Activated T-helper 17 cell treated with anti-CD3 and anti-CD28 coated beads, Interleukin-2, amount 50 U/mL, for 72 hours (primary cell): ENCODE measurements at regions not wholly inside any gene's neighbourhood (a gene's known extent, or its start where the extent isn't known, plus 50 kb on each side); places are given as distances from the start of the nearest gene placed in this dataset.
A peak's percentile ranks its signal among the peaks of the same experiment; 100 is the strongest.
"Not testable (repeated sequence)": the region's sequence is repeated elsewhere in the genome, so short reads cannot be mapped to it uniquely, and the experiment has no call there.

Source experiments
- ATAC-seq: fragments of 150-1000 bp; cut with Tn5 transposase; replicated peaks from 2 replicates; pipeline ENCODE4 v1.10.0; 2021; ENCODE audit warnings: mild to moderate bottlenecking, moderate library complexity
- H3K27ac Mint-ChIP-seq: one replicate; pipeline ENCODE4 v1.8.0; 2022; ENCODE audit warnings: mixed read lengths
- H3K27me3 Mint-ChIP-seq: one replicate; pipeline ENCODE4 v1.8.0; 2022; ENCODE audit warnings: mixed read lengths
- H3K36me3 Mint-ChIP-seq: one replicate; pipeline ENCODE4 v1.8.0; 2022; ENCODE audit warnings: low read depth, mild to moderate bottlenecking, mixed read lengths
- H3K4me1 Mint-ChIP-seq: one replicate; pipeline ENCODE4 v1.8.0; 2022; ENCODE audit warnings: mixed read lengths
- H3K4me3 Mint-ChIP-seq: one replicate; pipeline ENCODE4 v1.8.0; 2022; ENCODE audit warnings: mild to moderate bottlenecking, mixed read lengths
- H3K9me3 Mint-ChIP-seq: one replicate; pipeline ENCODE4 v1.8.0; 2022; ENCODE audit warnings: mixed read lengths

DNA sequence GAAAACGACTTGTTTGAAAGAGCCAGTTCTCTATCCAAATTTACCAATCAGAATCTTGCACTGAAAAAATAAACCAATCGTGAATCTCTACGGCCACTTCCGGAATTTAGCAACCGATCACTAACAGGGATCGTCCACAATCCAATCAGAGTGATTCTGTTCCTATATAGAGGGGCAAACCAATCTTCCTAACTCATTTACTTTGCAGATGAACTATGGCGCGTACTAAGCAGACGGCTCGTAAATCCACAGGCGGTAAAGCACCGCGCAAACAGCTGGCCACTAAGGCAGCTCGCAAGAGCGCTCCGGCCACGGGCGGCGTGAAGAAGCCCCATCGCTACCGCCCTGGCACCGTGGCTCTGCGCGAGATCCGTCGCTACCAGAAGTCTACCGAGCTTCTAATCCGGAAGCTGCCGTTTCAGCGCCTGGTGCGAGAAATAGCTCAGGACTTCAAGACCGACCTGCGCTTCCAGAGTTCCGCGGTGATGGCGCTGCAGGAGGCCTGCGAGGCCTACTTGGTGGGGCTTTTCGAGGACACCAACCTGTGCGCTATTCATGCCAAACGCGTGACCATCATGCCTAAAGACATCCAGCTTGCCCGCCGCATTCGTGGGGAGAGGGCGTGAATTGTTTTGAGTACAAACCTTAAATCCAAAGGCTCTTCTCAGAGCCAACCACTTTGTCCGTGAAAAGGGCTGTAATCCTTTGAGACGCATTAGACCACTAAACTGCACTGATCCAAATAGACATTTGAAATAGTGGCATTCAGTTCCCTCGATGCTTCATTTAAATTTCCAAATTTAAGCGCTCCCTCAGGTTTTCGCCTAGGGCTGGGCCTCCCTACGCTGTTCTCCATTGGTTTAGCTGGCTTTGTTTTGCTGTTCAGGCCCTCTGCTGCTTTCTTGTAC lies 138.0 kb downstream of the HFE start:
- H3K27ac Mint-ChIP-seq: no peak overlapping the region
- ATAC-seq: no peak
- peaks cover 10% of the 10 kb centered on the region for H3K4me1 Mint-ChIP-seq
- H3K9me3 Mint-ChIP-seq: no peaks in the 10 kb centered on the region
- no peak overlapping the region for H3K4me3 Mint-ChIP-seq
- no peaks in the 10 kb centered on the region for H3K36me3 Mint-ChIP-seq
- no peaks in the 10 kb centered on the region for H3K27me3 Mint-ChIP-seq

DNA sequence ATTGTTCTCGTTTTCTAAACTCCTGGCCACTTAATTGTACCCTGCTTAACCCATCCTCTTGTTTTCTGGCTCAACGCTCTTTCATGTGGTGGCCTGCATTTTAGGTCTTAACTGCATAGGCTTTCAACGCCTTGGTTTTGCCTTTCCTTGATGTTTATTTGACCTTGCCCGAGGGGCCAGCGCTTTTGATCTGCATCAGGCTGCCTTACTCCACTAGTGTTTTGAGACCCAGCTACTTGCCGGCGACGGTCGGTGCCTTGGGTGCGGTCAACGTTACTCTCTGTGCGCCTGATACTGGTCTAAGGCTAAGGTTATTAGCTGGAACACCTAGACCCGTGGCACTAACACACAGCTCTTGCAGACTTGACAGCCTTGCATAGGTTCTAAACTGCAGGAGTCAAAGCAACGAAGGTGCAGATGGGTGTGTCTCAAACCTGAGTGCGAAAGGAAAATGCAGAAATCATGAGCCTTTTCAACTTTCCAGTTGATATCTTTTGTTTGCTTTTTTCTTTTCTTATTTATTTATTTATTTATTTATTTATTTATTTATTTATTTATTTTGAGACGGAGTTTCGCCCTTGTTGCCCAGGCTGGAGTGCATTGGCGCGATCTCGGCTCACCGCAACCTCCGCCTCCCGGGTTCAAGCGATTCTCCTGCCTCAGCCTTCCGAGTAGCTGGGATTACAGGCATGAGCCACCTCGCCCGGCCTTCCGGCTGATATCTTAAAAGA lies 138.8 kb downstream of the HFE start:
- Mint-ChIP-seq H3K4me1 (peaks cover 13% of the 10 kb centered on the region), H3K27ac (no peak overlapping the region), H3K36me3 (no peaks in the 10 kb centered on the region), H3K4me3 (no peak overlapping the region), H3K9me3 (no peaks in the 10 kb centered on the region), H3K27me3 (no peaks in the 10 kb centered on the region)
- no peak for ATAC-seq

DNA sequence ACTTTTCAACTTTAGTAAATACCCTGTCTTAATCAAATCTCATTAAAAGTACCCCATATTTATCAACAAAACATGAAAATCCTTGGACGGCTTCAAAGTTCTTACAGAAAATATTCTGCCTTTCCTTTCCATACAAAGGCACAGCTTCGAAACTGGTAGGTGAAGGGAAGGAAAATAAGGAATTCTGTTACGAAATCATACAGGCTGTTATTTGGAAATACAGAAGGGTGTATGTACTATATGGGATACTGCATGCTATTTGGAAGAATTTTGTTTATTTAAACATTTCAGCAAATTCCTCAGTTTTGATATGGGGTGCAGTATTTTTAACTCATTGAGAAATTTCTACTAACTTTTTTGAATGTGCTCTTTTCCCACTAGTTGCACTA lies 138.4 kb upstream of the BTN3A2 start:
- H3K36me3 Mint-ChIP-seq: no peaks in the 10 kb centered on the region
- H3K27me3 Mint-ChIP-seq: no peaks in the 10 kb centered on the region
- H3K27ac Mint-ChIP-seq: no peak overlapping the region
- no peak overlapping the region for H3K4me3 Mint-ChIP-seq
- H3K9me3 Mint-ChIP-seq: no peaks in the 10 kb centered on the region
- no peak for ATAC-seq
- H3K4me1 Mint-ChIP-seq: peaks cover 17% of the 10 kb centered on the region

DNA sequence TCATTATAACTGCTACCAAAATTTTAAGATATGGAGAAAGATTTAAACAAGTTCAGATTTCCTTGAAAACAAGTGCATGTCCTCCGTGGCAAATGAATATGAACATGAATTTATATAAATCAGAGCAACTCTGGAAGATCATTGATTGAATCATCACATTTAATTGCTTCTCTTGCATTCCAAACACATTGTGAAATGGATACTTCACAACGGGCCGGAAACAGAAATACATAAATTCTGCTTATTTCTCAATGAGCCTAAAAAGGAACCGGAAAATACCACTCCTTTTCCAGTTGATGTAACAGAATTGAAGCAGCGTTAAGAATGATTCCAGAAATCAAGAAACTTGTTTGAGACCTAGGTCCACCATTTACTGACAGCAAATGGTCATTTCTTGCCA lies 134.6 kb upstream of the BTN3A2 start:
- H3K4me1 Mint-ChIP-seq: peaks cover 19% of the 10 kb centered on the region

DNA sequence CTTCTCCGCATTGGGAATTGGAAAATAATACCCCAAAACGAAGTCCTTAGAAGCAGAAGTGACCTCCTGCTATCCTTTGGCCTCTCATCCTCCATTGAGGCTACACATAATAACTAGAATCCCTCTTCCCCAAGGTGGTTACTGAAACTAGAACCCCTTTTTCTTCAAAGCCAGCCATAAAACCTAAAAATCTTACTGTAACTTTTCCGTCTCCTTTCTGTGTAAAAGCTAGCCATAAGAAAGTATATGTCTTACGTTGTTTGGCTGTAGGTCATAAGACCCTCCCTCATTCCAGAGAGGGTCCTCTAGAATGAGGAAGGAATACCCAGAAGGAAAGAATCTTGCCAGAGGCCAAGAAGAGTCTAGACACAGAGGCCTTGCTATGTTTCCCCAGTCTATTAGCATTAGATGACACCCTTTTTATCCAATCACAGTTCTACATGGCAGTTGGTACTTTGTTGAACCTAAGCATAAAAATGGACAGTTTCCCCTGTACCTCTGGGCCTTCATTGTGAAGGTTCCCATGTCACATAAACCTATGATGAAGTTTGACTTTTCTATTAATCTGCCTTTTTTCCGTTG lies 133.9 kb upstream of the BTN3A2 start:
- Mint-ChIP-seq H3K27ac (no peak overlapping the region), H3K4me3 (no peak overlapping the region), H3K36me3 (peaks cover 21% of the 10 kb centered on the region), H3K27me3 (no peaks in the 10 kb centered on the region), H3K4me1 (peaks cover 24% of the 10 kb centered on the region), H3K9me3 (no peaks in the 10 kb centered on the region)
- no peak for ATAC-seq

More for the DNA sequence above, 134.6 kb upstream of the BTN3A2 start:
- no peak for ATAC-seq
- no peaks in the 10 kb centered on the region for H3K27me3 Mint-ChIP-seq
- H3K9me3 Mint-ChIP-seq: no peaks in the 10 kb centered on the region
- no peak overlapping the region for H3K4me3 Mint-ChIP-seq
- H3K27ac Mint-ChIP-seq: no peak overlapping the region
- H3K36me3 Mint-ChIP-seq: peaks cover 21% of the 10 kb centered on the region

DNA sequence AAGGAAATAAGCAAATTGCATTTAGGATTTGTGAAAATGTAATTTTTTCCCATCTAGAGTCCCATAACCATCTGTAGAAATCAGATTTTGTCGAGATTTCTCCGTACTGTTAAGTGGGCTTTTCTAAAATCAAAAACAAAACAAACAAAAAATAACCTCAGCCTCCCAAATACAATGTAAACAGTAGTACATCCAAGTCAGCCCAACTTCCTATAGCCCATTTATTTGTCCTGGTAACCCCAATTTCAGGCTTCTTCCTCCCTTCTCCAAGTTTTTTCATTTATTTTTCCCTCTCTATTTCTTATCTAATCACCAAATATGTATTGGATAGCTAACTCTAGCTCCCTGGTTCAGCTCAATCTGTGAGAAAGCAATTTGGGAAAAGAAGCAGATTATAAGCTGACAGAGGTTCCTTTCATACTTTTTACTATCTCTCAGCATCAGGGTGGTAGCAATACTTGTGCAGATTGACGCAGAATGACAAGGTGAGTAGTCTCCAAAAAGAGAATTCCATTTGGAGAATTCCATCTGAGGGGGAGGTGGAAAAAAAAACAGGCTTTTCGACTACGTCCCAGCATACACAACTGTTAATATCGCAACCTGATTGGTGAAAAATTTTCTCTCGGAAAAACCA lies 132.6 kb upstream of the BTN3A2 start:
- no peak for ATAC-seq
- peaks cover 19% of the 10 kb centered on the region for H3K4me1 Mint-ChIP-seq
- peaks cover 21% of the 10 kb centered on the region for H3K36me3 Mint-ChIP-seq
- H3K4me3 Mint-ChIP-seq: peak overlapping the region; percentile 88
- no peaks in the 10 kb centered on the region for H3K9me3 Mint-ChIP-seq
- no peaks in the 10 kb centered on the region for H3K27me3 Mint-ChIP-seq
- H3K27ac Mint-ChIP-seq: peak overlapping the region; percentile 93

DNA sequence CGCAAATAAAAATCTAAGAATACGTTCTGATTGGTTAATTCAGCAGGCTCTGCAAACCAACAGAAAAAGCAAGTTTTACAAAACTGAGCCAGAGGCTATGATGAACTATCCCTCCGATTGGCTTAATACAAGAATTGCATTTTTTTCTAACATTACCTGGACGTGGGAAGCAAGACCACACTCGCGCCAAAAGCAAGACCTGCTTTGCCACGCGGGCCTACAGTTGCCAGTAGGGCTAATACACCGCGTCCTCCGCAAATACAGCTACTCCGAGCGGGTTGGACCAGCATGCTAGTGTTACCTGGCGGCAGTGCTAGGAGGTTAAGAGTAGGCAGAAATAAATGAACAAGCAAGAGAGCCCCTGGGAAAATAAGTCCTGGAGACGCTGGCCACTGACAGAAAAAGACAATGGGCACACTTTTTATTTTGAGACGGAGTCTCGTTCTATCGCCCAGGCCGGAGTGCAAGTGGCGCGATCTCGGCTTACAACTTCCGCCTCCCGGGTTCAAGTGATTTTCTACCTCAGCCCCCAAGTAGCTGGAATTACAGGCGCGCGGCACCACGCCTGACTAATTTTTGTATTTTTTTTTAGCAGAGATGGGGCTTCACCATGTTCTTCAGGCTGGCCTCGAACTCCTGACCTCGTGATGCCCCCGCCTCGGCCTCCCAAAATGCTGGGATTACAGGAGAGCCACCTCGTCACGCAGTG lies 131.9 kb upstream of the BTN3A2 start:
- H3K4me3 Mint-ChIP-seq: peak overlapping the region; percentile 88
- peaks cover 19% of the 10 kb centered on the region for H3K4me1 Mint-ChIP-seq
- peak overlapping the region; percentile 93 for H3K27ac Mint-ChIP-seq
- peak; percentile 31 for ATAC-seq
- H3K27me3 Mint-ChIP-seq: no peaks in the 10 kb centered on the region
- H3K36me3 Mint-ChIP-seq: peaks cover 21% of the 10 kb centered on the region
- no peaks in the 10 kb centered on the region for H3K9me3 Mint-ChIP-seq

DNA sequence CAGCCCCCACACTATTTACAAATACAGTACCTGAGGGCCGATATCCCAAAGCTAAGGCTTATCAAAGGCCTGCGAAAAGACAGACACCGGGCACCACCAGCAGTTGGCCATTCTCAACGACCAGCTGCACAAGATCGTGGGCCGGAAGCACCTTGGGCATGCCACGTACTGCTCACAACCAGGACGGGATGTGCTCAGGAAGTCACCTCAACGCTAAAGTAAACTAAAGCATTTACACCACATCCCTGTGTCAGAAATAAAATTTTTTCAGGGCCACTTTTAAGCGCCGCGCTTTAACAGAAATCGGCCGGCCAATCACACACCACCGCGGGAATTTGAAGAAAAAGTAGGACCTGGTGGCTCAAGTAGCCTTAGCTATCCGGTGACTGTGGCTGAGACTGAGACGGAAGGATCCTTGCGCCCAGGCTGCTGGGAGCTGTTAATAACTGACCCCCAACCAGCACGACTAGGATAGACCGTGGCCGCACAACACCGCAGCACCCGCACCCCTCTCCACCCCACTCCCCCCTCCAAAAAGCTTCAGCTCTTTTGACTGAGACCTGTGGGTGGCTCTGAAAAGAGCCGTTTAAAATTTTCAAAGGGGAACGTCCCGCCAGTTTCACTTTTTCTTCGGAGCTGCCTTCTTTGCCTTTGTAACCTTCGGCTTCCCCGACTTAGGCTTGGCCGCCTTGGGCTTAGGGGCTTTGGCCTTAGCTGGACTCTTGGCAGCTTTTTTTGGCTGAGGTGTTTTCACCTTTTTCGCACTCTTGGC lies 131.2 kb upstream of the BTN3A2 start:
- ATAC-seq: peak; percentile 70
- Mint-ChIP-seq H3K4me3 (peak overlapping the region; percentile 88), H3K36me3 (peaks cover 21% of the 10 kb centered on the region), H3K27ac (peak overlapping the region; percentile 93), H3K27me3 (no peaks in the 10 kb centered on the region), H3K4me1 (peaks cover 19% of the 10 kb centered on the region), H3K9me3 (no peaks in the 10 kb centered on the region)

DNA sequence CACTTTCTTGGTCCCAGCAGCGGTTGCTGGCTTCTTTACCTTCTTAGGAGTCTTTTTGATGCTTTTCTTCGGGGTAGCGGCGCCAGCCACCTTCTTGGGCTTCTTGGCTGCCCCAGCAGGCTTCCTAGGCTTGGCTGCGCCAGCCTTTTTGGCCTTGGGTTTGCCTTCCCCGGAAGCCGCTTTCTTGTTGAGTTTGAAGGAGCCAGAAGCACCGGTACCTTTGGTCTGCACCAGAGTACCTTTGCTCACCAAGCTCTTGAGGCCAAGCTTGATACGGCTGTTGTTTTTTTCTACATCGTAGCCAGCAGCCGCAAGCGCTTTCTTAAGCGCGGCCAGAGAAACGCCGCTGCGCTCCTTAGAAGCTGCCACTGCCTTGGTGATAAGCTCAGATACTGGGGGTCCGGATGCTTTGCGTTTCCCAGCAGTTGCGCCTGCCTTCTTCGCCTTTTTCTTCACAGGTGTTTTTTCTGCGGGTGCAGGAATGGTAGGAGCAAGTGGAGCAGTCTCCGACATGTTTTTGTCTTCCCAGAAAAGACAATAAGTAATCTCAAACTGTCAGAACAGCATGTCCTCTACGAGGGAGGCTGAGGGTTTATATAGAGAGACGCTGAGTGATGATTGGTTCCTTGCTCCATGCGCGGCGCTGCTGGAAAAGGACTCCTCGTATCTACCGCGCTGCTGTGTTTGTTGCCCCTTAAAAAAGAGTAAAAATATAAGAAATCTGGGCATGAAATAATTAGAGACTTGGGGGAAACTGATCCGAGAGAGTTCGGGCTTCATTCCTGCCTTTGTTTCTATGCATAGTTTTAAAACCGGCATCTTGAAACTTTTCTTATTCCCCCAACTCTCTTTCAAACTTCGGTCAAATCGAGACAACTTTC lies 130.3 kb upstream of the BTN3A2 start:
- Mint-ChIP-seq H3K9me3 (no peaks in the 10 kb centered on the region), H3K36me3 (peaks cover 21% of the 10 kb centered on the region), H3K27me3 (no peaks in the 10 kb centered on the region), H3K4me3 (peak overlapping the region; percentile 88), H3K27ac (peak overlapping the region; percentile 93), H3K4me1 (peaks cover 19% of the 10 kb centered on the region)
- ATAC-seq: peak; percentile 74

DNA sequence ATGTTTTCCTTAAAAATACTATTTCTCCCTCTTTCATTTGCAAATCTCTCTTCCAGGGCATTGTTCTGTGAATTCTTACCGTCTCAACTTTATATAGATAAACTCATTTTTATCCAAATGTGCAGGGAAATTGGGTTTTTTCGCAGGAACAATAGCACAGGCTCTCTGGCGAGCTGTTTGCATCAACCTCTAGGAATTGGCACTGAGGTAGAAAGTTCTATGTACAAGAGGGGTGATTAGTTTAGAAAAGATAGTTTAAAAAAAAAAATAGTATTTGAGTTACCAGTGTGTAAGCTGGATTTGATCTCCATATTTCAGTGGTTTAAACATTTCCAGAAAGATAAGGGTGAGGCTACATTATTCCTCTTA lies 129.7 kb upstream of the BTN3A2 start:
- Mint-ChIP-seq H3K9me3 (no peaks in the 10 kb centered on the region), H3K4me3 (peak overlapping the region; percentile 88), H3K4me1 (peaks cover 23% of the 10 kb centered on the region), H3K36me3 (peaks cover 25% of the 10 kb centered on the region), H3K27me3 (no peaks in the 10 kb centered on the region), H3K27ac (peak overlapping the region; percentile 93)
- ATAC-seq: no peak

DNA sequence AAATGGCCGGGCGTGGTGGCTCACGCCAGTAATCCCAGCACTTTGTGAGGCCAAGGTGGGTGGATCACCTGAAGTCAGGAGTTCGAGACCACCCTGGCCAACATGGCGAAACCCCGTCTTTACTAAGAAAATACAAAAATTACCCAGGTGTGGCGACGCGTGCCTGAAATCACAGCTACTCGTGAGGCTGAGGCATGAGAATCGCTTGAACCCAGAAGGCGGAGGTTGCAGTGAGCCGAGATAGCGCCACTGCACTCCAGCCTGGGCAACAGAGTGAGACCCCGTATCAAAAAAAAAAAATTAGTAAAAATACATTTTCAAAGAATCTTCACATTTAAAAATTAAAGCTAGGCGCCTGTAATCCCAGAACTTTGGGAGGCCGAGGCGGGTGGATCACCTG lies 125.6 kb upstream of the BTN3A2 start:
- Mint-ChIP-seq H3K4me3 (peak overlapping the region; percentile 88), H3K4me1 (peaks cover 23% of the 10 kb centered on the region), H3K36me3 (peaks cover 20% of the 10 kb centered on the region)
- H3K27me3 Mint-ChIP-seq, H3K9me3 Mint-ChIP-seq, H3K27ac Mint-ChIP-seq, ATAC-seq: not testable (repeated sequence)

DNA sequence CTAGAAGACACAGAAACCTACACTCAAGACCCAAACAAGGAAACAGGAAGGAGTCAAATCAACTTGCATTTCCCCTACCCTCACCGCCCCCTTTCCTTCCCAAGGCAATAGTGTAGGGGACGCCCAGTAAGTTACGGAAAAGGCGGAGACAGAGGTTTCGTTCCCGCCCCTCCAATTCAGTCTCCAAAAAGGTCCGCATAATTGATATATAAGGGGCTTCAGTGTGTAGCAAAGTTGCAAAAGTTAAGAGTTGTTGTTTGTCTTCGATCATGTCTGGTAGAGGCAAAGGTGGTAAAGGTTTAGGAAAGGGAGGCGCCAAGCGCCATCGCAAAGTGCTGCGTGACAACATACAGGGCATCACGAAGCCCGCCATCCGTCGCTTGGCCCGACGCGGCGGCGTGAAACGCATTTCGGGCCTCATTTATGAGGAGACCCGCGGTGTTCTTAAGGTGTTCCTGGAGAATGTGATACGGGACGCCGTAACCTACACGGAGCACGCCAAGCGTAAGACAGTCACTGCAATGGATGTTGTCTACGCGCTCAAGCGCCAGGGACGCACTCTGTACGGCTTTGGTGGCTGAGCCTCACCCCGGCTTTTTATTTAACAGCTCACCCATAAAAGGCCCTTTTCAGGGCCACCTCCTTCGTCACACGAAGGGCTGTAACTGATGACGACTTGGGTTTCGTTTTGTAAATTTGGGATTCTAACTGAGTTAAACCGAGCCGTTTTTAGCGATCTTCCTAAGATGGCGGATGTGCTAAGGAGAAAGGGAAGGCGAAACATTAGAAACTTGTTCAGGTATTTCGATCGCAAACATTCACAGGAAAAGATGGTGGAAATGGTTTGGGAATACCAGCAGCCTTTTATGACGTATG lies 124.6 kb upstream of the BTN3A2 start:
- Mint-ChIP-seq H3K4me3 (peak overlapping the region; percentile 88), H3K36me3 (peaks cover 14% of the 10 kb centered on the region), H3K27ac (peak overlapping the region; percentile 92), H3K27me3 (no peaks in the 10 kb centered on the region), H3K9me3 (no peaks in the 10 kb centered on the region), H3K4me1 (peaks cover 26% of the 10 kb centered on the region)
- ATAC-seq: peak; percentile 79
